ENCODE measurements at regions not wholly inside any gene's neighbourhood (a gene's known extent, or its start where the extent isn't known, plus 50 kb on each side); places are given as distances from the start of the nearest gene placed in this dataset.

DNA sequence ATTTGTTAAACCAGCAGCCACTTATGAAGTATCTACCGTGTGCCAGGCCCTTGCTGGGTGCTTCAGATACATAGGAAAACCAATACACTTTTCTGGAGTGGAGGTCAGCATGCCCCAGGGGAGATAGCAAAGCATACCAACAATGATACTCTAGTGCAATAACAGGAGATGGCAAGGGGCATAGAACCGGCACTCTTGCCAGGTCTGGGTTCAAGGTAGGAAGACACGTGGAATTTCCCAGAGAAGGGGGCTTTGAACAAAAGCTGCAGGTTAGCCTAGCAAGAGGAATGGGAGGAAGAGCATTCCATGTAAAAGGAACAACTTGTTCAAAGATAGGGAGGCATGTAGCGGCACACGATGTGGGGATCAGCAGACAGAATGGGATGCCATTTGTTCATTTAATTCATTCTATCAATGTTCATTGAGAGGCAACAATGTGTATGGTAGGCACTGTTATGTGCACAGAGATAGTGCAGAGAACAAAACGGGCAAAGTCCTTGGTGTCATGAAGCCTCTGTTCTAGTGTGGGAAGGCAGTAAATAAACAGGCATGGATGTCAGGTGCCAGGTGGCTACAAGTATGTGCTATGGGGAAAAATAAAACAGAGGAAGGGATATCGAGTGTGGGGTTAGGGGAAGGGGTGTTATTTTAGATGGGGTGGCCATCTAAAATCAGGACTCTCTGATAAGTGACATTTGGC is 162.6 kb upstream of the E2F8 start:
- DNase-seq (no peak), ATAC-seq (no peak)
- intact Hi-C loops (cut with DNase I, micrococcal nuclease), result no loop called here

DNA sequence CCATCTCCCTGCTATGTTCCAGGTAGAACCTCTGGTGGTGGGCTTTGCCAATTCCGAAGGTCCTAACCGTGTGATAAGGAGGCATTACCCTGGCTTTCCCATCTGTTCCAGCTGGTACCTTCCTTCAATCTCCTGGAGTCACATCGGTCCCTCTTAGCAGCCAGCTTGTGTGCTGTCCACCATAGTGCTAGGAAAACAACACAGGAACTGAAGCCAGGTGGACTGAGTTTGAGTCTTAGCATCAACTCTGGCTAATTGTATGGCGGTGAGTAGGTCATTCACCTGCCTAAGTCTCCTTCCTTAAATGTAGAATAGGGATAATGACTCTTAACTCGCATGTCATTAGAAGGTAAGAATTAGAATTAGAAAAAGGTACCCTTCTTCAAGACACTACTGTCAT is 159.6 kb upstream of the E2F8 start:
- ATAC-seq (no peak), DNase-seq (no peak)
- intact Hi-C loops (cut with DNase I, micrococcal nuclease), result no loop called here

GRCh38 chr11:19398772-19399527 is 158.2 kb upstream of the E2F8 start:
- ATAC-seq (no peak), DNase-seq (peak in 1 of 2 donors; percentile 31)
- intact Hi-C loops (cut with DNase I, micrococcal nuclease), result no loop called here

- intact Hi-C loops (cut with DNase I, micrococcal nuclease), result no loop called here
- no peak for DNase-seq
- ATAC-seq, result no peak
These were observed 157.5 kb upstream of the E2F8 start for GRCh38 chr11:19398273-19398672.

GRCh38 chr11:19395050-19395449 is 154.3 kb upstream of the E2F8 start:
- no peak for DNase-seq
- ATAC-seq, result no peak
- intact Hi-C loops (cut with DNase I, micrococcal nuclease), result no loop called here

GRCh38 chr11:19394525-19395016 is 153.8 kb upstream of the E2F8 start:
- ATAC-seq, result no peak

DNA sequence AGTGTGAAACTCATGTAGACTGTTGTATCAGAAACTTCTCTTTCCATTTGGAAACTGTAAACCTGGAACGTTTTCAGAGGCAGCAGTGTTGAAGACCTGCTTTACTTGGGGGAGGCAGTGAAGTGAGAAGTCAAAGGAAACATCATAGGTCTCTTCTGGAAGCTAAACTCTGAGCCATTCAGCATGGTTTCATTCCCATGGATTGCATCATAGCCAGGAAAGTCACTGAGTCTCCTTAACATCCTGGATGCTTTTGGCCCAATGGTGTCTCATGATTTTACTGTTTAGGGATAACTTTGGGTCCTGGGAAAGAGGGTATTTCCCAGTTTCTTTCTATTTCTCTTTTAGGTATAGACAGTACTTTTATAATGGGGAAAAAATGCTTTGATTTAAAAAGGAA is 153.2 kb upstream of the E2F8 start:
- DNase-seq (no peak), ATAC-seq (no peak)
- intact Hi-C loops (cut with DNase I, micrococcal nuclease), result no loop called here

More at GRCh38 chr11:19394525-19395016, 153.8 kb upstream of the E2F8 start:
- intact Hi-C loops (cut with DNase I, micrococcal nuclease), result no loop called here
- no peak for DNase-seq

DNA sequence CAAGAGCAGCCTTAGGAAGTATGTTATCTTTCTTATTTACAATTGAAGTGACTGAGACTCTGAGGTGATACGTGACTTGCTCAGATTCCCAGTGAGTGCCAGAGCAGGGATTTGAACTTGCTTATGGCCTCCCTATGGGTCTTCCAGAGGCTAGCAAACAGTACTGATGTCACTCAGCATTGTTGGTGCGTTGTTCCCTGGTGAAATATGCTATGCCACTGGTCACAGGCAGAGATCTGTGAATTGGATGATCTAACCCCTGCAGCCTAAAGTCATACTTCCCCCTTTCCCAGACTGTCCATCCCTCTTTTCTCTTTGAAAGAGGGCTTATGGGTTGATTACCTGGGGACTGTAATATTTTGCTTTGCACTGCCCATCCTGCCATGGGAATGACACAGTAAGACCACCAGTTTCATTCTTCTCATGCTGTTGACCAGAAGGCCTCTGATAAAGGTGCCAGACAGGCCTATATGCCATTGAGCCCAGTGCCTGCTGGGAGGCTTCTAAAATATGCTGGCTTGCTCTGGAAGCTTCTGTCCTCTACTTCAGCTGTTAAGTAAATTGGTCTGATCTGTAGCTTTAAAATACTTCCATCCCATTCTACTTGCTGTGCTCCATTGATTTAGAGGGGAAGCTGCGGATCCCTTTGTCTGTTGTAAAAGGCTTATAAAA is 152.2 kb upstream of the E2F8 start:
- intact Hi-C loops (cut with DNase I, micrococcal nuclease), result no loop called here
- DNase-seq, result no peak
- no peak for ATAC-seq

DNA sequence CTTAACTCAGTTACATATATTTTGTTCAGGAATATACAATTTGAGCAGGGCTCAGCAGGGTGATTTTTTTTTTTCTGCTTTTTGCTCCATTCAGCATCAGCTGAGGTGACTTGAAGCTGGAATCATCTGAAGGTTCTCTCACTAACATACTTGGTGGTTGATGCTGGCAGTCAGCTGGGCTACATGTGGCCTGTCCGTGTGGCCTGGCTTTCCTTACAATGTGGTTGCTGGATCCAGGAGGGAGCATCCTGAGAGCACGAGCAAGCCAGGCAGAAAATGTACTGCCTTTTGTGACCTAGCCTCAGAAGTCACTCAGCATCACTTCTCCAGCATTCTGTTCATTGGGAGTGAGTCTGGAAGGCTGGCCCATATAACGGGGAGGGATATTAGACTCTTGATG is 151.6 kb upstream of the E2F8 start:
- intact Hi-C loops (cut with DNase I, micrococcal nuclease), result no loop called here
- DNase-seq, result no peak
- ATAC-seq, result no peak

- intact Hi-C loops (cut with DNase I, micrococcal nuclease), result no loop called here
- ATAC-seq (no peak), DNase-seq (no peak)
These were observed 150.9 kb upstream of the E2F8 start for GRCh38 chr11:19391652-19392051.

DNA sequence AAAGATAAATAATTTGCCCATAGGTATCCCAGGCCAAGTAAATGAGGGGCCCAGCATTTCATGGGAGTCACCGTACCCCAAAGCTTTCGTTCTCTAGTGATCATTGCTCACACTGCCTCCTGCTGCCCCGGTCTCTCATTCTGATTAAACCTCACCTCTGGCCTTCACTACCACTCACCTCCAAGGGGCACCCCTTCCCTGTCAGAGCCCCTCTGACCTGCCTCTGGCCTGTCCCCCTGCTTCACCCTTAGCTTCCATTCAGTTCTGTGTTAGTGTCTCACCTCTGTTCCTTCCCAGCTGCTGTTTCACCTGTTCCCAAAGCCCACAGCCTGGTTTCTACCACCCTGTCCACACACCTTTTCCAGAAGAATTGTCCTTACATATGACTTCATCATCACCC is 150.3 kb upstream of the E2F8 start:
- intact Hi-C loops (cut with DNase I, micrococcal nuclease), result no loop called here
- no peak for ATAC-seq
- no peak for DNase-seq

DNA sequence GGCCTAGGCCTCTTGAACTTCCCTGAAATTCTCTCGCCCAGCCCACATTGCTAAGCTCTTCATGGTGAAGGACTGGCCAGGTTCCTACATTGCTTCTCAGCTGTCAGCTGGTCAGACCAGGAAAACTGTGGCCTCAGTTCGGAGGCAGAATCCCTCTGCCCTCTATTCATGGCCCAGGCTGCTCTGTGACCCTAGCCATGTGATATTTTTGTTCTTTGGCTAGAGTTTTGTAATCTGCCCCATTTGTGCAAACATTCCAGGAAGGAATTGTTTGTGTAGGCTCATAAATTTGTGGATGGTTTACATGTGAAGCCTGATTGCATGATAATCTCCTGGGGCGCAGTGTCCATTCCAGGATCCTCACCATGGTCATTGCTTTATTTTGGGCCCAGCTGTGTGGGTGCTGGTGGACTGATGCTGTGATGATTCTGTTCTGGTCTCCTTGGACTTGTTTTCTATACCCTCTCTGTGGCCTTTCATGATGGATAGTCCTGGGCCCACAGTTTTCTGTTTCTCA is 149.1 kb upstream of the E2F8 start:
- DNase-seq, result peak in 1 of 2 donors; percentile 7
- intact Hi-C loops (cut with DNase I, micrococcal nuclease), result no loop called here
- no peak for ATAC-seq

DNA sequence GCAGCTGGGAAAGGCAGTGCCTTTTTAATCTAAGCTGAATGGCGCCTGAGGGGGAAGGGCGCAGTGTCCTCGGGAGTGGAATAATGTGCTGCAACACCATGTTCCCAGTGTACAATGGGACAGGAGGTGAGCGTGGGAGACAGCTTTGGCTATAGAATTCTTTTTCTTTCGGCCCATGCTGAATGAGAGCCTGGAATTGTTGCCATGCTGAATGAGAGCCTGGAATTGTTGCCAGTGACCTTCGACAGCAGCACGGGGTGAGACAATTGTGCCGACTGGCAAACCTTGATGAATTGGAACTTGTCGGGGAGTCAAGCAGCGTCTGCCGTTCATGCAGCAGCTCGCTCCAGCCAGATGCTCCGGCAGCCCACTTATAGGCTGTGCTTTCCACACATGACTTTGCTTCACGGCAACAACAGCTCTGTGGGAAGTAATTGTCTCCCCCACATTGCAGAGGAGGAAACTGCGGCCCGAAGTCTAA is 141.4 kb upstream of the E2F8 start:
- DNase-seq, result no peak
- intact Hi-C loops (cut with DNase I, micrococcal nuclease), result no loop called here
- ATAC-seq, result no peak

GRCh38 chr11:19380375-19380774 is 139.6 kb upstream of the E2F8 start:
- DNase-seq (no peak), ATAC-seq (no peak)
- intact Hi-C loops (cut with DNase I, micrococcal nuclease), result no loop called here

DNA sequence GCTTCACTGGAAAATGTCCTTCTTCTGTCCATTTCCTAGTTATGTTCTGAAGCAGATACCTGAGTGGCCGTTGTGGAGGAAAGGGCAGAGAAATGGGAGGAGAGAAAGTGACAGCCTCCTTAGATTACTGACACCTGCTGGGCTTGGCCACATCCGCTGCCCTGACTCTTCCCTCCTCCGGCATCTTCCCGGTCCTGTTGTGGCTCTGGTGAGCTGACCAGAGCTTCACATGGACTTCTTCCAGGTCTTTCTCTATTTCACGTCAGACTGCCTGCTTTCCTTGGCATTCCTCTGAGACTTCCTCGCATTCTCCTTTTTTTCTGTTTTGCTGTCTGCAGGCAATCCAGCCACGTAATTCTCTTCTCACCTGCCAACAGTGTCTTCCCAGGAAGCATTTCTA is 138.7 kb upstream of the E2F8 start:
- DNase-seq (no peak), ATAC-seq (no peak)
- intact Hi-C loops (cut with DNase I, micrococcal nuclease), result no loop called here

DNA sequence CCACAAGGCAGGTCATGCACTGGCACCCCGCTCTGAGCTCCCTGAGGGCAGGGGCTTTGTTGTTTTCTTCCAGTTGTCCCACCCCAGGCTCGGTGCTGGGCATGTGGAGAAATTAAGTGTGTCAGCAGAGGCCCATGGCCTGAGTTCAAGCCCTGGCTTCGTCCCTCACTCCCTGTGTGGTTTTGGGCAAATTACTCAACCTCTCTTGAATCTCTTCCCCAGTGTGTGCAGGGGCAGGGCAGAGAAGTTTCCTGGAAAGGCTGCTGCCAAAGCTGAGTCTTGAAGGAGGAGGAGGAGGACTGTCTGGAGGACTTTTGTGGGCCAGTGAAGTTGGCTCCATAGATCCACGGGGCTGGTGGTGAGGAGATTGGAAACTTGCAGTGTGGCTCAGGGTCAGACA is 138.1 kb upstream of the E2F8 start:
- DNase-seq (no peak), ATAC-seq (no peak)
- intact Hi-C loops (cut with DNase I, micrococcal nuclease), result no loop called here

GRCh38 chr11:19377881-19378280 is 137.1 kb upstream of the E2F8 start:
- intact Hi-C loops (cut with DNase I, micrococcal nuclease), result no loop called here
- DNase-seq (no peak), ATAC-seq (no peak)

DNA sequence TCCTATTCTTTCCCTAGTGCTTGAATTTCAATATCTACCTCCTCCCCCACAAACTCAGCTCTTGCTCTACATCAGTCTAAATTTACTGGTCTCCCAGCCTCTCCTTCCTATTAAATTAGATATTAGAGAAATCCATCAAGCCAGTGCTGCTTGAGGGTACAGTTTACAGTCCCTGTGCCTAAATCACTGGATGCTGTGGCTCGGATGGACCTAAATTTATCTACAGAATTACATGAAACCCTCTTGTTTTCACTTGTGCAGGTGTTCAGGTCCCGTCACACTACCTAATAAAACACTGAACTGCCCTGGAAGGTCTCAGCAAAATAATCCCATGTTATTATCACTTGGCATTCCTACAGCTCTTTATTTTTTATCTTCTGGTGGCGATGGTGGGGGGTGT is 134.7 kb upstream of the E2F8 start:
- intact Hi-C loops (cut with DNase I, micrococcal nuclease), result no loop called here
- DNase-seq (no peak), ATAC-seq (no peak)

- intact Hi-C loops (cut with DNase I, micrococcal nuclease), result no loop called here
- DNase-seq, result no peak
- ATAC-seq, result no peak
These were observed 133.4 kb upstream of the E2F8 start for GRCh38 chr11:19374151-19374569.

DNA sequence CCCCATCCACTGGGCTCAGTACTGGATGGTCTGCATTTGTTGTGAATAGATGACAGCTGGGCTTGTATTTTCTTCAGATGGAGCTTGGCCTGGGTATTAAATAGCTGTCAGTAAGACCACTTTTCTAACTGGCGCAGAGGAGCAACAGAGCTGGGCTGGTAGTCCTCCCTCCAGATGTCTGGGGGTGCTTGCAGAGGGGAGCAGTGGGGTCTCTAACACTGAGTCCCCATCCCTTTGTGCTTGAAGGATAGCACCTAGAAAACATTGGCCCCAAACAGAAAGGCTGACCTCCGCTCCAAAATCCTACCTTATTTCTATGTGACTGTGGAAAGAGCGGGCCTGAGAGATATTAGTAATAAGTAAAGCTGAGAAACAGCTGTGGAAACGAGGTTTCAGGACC is 131.6 kb upstream of the E2F8 start:
- intact Hi-C loops (cut with DNase I, micrococcal nuclease), result no loop called here
- DNase-seq (no peak), ATAC-seq (no peak)

All from left colon (tissue), 2 donors.